HG03521 (cell line): ENCODE measurements at regions not wholly inside any gene's neighbourhood (a gene's known extent, or its start where the extent isn't known, plus 50 kb on each side); places are given as distances from the start of the nearest gene placed in this dataset.

Experiments used
- ATAC-seq: cut with Tn5 transposase; IDR thresholded peaks from one replicate; pipeline ENCODE4 v1.9.1; 2021; ENCODE audit warnings: mild to moderate bottlenecking, moderate library complexity; ENCODE audit not compliant: unreplicated experiment

DNA sequence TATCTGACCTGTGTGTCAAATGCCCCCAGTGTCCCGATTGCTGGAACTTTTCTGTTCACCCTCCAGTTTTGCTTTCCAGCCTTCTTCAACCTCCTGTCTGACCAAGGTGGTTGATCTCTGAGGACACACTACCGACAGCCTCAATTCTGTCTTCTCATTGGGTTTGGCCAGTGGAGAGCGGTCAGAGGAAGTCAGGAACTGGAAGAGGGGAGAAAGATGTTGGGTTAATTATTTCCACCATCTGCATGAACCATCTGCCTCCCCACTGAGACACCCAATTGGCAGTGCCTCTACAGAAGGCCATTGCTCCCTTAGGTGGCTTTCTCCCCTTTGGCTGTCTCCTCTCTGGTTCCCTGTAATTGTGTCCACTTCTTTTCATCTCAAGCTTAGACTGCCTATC, 154.3 kb upstream of the RAI14 start:
- ATAC-seq: no peak

GRCh38 chr5:34502581-34502980, 153.5 kb upstream of the RAI14 start:
- no peak for ATAC-seq

- ATAC-seq: no peak
These were observed 152.5 kb upstream of the RAI14 start for GRCh38 chr5:34503379-34504253.

GRCh38 chr5:34504967-34505366, 151.2 kb upstream of the RAI14 start:
- ATAC-seq: no peak

- no peak for ATAC-seq
These were observed 150.4 kb upstream of the RAI14 start for GRCh38 chr5:34505731-34506130.

- no peak for ATAC-seq
These were observed 148.2 kb upstream of the RAI14 start for GRCh38 chr5:34507933-34508332.

DNA sequence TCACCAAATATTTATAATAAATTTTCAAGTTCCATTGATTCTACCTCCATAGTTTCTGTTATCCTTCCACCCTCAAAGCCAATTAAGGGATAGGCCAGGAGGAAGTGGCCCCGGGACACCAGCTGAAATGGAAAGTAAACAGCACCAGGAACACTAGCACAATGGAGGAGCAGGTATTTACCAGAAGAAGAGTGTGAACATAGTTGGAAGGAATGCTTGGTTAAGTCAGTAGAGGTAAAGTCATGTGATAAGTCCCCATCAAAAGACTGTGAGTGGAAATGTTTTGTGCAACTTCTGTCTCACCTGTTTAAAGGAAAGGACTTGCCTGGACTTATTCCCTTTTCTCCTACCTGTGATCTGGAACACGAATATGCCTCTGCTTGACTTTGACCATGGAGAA, 146.7 kb upstream of the RAI14 start:
- no peak for ATAC-seq

DNA sequence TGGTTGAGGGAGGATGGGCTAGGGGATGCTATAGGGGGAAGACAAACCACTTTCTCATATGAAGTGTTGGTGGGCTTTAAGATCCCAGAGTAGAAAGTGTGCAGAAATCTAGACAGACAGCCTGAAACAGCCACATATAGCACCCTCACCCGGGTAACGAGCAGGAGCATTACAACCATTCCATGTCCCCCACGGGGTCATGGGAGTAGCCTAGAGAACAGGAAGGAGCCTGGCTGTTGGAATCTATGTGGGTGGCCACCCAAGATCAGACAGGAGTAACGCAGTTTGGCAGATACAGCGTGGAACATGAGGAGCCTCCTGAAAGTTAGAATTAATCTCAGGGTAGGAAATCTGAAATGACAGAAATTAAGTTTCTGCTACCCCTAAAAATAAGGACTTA, 146.1 kb upstream of the RAI14 start:
- ATAC-seq: no peak

GRCh38 chr5:34511063-34511462, 145.1 kb upstream of the RAI14 start:
- ATAC-seq: no peak

DNA sequence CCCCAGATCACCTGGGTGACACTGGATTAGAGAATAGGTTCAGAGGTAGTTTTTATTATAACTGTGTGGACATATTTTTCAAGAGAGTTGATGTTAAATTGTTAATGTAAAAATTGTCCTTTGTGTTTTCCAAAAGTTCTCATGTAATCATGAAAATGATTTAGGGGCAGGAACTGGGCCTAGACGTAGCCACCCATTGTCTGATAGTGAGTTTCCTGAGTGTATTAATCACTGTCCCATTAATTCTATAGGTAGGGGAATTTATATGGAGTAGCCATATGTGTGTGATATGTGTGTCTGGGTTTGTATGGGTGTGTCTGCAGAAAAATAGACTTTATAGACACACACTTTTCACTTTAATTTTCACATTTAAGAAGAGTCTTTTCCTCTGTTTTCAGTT, 144.6 kb upstream of the RAI14 start:
- ATAC-seq: no peak

GRCh38 chr5:34511915-34512314, 144.2 kb upstream of the RAI14 start:
- ATAC-seq: no peak

GRCh38 chr5:34516166-34516565, 140.0 kb upstream of the RAI14 start:
- ATAC-seq: no peak

- ATAC-seq: no peak
These were observed 139.4 kb upstream of the RAI14 start for GRCh38 chr5:34516686-34517085.

DNA sequence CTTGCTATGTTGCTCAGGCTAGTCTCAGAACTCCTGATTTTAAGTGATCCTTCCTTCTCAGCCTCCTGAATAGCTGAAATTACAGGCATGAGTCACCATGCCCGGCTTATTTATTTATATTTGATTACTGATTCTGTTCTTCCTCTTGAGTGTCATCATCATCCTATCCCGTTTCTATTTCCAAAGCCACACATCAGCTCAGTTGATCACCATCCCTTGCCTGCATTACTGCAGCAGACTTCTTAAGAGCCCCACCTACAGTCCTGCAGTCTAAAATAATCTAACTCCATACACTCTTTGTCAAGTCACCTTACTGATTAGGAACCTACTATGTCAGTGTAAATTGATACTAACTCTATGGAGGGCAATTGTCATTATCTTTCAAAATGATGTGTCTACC, 138.9 kb upstream of the RAI14 start:
- ATAC-seq: no peak

- no peak for ATAC-seq
These were observed 136.5 kb upstream of the RAI14 start for GRCh38 chr5:34519489-34520220.

DNA sequence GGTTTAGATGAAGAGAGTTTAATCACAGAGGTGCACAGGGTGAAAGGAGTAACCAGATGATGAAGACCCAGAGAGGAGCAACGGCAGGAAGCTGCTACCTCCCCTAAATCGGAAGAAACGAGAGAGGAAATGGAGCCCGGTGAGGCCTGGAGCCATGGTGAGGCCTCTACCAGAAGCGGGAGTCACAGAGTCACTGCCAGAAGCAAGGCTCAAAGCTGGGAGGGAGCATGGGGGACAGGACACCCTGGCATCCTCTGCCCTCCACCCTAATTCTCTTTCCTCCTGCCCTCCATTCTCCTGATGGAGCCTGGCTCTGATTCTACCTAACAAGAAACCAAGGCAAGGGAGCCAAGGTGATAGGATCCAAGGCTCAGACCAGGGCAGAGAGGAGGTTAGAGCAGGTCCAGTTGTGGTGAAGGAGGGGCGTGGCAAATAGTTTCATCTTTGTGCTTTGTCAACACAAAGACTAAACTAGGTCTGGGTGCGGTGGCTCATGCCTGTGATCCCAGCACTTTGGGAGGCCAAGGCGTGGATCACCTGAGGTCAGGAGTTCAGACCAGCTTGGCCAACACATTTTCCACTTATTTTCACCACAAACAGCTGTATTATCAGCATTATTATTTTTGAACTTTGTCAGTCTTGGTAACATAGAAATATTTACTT, 134.4 kb upstream of the RAI14 start:
- ATAC-seq: no peak

- ATAC-seq: peak; percentile 74
These were observed 133.3 kb upstream of the RAI14 start for GRCh38 chr5:34522599-34523386.

DNA sequence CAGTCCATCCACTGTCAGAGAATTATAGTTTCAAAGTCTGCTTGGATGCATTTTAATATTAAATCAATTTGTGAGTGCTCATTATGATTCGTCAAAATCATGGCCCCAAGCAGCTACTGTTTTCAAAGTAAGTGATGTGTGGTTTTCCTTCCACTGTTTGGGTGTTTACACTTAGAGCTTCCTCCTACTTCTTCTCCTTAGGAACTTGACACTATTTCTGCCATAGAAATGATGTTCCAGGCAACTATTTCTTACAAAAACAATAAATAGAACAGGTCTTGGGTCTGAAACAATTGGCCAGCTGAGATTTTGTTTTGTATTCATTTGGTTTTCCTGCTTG, 132.8 kb upstream of the RAI14 start:
- ATAC-seq: no peak

DNA sequence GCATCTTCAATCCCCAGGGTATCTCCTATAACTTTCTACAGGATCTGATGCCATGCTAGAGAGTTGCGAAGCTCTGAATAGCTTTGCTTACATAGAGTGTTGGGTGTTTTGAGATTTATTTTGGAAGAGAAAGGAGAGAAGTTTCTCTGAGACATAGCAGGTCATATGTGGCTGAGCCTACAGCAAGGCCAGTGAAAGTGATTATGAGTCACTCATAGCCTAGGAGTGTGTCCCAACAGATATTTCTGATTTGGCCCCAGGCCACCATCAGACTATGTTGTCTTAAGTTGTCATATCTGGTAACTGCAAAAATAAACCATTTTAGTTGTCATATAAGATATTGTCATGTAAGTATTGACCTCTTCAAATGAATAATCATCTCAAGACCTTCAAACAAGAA, 132.0 kb upstream of the RAI14 start:
- no peak for ATAC-seq

GRCh38 chr5:34525761-34526160, 130.4 kb upstream of the RAI14 start:
- ATAC-seq: no peak

DNA sequence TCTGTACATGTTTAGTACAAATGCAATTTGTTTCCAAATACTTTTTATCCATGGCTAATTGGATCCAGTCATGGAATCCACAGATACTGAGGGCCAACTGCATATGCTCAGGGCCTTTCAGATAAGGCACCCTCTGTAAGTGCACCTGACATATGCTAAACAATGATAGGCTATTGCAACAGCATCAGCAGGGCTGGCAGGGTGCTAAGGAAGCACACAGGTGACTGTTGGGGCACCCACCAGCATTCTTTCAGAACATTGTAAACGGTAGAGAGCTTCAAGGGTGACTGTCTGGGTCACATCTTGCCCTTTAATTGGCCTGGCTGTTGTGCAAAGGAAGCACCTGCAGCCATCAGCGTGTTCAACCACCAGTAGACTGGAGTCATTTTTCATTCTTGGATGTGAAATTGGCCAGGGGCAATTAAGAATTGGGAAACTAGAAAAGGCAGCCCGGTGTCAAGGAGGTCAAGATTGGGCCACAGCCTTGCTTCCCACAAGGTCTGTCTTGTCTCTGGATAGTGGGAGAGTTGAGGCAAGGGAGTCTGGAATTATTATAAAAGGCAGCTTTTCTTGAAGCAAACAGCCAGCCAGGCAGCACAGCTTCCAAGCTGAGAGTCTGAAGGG, 129.3 kb upstream of the RAI14 start:
- no peak for ATAC-seq
